ENCODE measurements at regions not wholly inside any gene's neighbourhood (a gene's known extent, or its start where the extent isn't known, plus 50 kb on each side); places are given as distances from the start of the nearest gene placed in this dataset.

DNA sequence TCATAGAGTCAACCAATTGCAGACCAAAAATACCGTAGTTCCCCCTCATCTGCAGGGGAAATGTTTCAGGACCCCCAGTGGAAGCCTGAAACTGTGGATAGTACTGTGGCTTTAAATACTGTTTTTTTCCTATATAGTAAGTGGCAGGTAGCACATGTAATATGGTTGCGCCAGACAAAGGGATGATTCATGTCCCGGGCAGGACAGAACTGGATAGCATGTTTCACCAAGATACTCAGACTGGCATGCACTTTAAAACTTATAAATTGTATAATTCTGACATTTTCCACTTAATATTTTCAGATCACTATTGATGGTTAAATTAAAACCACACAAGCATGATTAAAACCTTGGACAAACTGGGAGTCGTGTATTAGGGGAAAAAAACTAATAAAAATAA lies 276.3 kb upstream of the AGA start:
- Mint-ChIP-seq H3K27ac (ENCODE audit: low read depth) (no peak overlapping the region), H3K9me3 (no peaks in the 10 kb centered on the region), H3K4me3 (no peak overlapping the region), H3K27me3 (no peaks in the 10 kb centered on the region), H3K4me1 (no peaks in the 10 kb centered on the region), H3K36me3 (ENCODE audit: insufficient read depth) (no peaks in the 10 kb centered on the region)
- no peak for ATAC-seq (replicated peaks; ENCODE audit: extremely low read depth, poor library complexity, severe bottlenecking)
- DNase-seq (ENCODE audit: low spot score in 2 of 2) = no peak

DNA sequence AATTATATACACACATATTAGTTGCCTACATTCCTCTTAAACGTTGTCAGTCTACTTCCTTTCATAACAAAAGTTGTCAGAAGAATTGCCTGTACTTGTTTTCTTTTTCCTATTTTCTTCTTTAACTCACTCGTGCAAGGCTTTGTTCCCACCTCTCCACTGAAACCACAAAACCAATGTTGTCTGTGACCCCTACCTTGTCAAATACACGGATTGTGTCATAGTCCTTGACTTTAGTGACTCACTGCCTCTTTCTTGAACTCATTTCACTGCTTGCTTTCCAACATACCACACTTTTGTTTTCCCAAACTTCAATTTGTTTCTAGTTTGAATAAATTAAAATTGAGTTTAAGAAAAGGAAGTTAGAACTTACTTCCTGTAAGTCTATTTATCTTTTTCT lies 283.9 kb upstream of the AGA start:
- DNase-seq (ENCODE audit: low spot score in 2 of 2) = no peak
- ATAC-seq (replicated peaks; ENCODE audit: extremely low read depth, poor library complexity, severe bottlenecking) = no peak
- Mint-ChIP-seq H3K4me1 (no peaks in the 10 kb centered on the region), H3K36me3 (ENCODE audit: insufficient read depth) (no peaks in the 10 kb centered on the region), H3K27ac (ENCODE audit: low read depth) (no peak overlapping the region), H3K27me3 (no peaks in the 10 kb centered on the region), H3K9me3 (no peaks in the 10 kb centered on the region), H3K4me3 (no peak overlapping the region)

DNA sequence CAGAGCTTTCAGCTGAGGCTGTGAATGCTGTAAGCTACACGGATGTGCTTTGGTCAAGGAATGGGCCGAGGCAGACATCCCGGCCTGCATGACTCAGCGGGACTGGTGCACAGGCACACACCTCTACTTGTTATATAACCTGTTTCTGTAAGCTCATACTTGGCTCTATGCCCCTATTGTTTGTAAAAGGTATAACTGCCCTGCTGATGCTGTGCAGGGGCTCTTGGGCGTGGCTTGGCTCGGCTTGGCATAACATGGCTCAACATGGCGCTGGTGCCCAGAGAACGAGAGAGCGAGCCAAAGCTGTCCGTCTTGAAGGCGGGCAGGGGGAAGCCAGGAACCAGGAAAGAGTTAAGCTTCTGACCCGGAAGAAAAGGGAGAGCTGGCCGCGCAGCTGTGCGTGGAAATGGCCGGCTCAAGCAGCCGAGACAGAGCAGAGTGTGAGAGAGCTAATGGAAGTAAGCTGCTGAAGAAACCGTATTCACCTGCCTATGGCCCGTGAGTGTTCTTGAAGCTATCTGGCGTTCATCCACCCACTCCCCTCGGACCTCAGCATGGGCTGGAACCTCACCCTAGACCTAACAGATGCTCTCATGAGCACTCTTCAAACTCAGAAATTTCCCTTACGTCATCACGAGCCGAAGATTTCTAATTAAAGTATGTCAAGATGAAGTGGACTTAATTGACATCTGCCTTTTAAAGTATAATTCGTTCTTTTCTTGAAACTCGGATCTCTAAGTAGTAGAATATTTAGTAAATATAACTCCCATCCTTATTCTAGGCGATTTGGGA lies 286.3 kb upstream of the AGA start:
- H3K27ac Mint-ChIP-seq (ENCODE audit: low read depth) = no peak overlapping the region
- DNase-seq (ENCODE audit: low spot score in 2 of 2) = no peak
- no peaks in the 10 kb centered on the region for H3K36me3 Mint-ChIP-seq (ENCODE audit: insufficient read depth)
- H3K4me3 Mint-ChIP-seq = no peak overlapping the region
- no peaks in the 10 kb centered on the region for H3K27me3 Mint-ChIP-seq
- H3K4me1 Mint-ChIP-seq = no peaks in the 10 kb centered on the region
- H3K9me3 Mint-ChIP-seq = peaks cover 4% of the 10 kb centered on the region
- ATAC-seq (replicated peaks; ENCODE audit: extremely low read depth, poor library complexity, severe bottlenecking) = no peak

DNA sequence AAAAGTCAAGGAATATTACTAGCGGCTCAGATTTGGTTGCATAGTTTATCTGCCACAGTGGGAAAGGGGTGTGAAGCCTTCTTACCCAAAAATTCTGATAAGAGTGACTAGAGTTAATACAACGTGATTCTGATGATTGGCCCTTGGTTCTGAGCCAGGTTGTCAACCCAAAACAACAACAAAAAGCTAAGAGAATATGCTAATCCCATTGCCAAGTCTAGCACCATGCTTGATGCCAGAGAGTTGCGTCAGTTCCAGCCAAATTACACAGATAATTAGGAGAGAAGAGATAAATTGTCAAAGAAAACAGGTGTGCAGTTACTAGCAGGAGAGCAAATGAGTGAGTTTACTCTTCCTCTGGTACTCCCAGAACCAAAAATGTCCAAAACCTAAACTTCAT lies 287.4 kb upstream of the AGA start:
- Mint-ChIP-seq H3K27me3 (no peaks in the 10 kb centered on the region), H3K27ac (ENCODE audit: low read depth) (no peak overlapping the region), H3K4me1 (no peaks in the 10 kb centered on the region), H3K4me3 (no peak overlapping the region), H3K9me3 (peaks cover 4% of the 10 kb centered on the region), H3K36me3 (ENCODE audit: insufficient read depth) (no peaks in the 10 kb centered on the region)
- ATAC-seq (replicated peaks; ENCODE audit: extremely low read depth, poor library complexity, severe bottlenecking) = no peak
- no peak for DNase-seq (ENCODE audit: low spot score in 2 of 2)

DNA sequence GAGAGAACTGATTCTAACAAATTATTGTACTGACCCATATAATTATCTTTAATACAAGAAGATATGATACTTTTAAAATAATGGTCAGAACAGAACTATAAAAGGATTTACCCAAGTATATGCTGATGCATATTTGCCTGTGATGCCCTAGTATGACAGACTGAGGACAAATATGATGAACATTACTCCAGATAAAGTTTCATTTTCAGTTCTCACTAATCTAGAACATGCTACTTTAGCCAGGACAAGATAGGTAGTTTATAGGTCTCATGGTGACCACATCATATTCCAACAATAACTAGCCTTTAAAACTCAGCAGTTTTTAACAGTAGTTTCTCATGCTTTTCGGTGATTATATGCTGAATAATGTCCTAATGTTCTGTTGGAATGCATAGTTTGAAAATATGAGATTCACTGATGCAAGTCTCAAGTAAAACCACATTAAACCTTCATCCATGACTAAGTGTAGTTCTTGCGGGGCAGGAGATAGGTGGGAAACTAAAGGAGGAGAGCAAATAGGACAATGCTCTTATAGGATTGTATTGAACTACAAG lies 295.2 kb upstream of the AGA start:
- ATAC-seq (replicated peaks; ENCODE audit: extremely low read depth, poor library complexity, severe bottlenecking) (no peak), DNase-seq (ENCODE audit: low spot score in 2 of 2) (no peak)
- no peaks in the 10 kb centered on the region for H3K9me3 Mint-ChIP-seq
- H3K27me3 Mint-ChIP-seq = no peaks in the 10 kb centered on the region
- H3K27ac Mint-ChIP-seq (ENCODE audit: low read depth) = no peak overlapping the region
- H3K4me3 Mint-ChIP-seq = no peak overlapping the region
- no peaks in the 10 kb centered on the region for H3K36me3 Mint-ChIP-seq (ENCODE audit: insufficient read depth)
- H3K4me1 Mint-ChIP-seq = no peaks in the 10 kb centered on the region

DNA sequence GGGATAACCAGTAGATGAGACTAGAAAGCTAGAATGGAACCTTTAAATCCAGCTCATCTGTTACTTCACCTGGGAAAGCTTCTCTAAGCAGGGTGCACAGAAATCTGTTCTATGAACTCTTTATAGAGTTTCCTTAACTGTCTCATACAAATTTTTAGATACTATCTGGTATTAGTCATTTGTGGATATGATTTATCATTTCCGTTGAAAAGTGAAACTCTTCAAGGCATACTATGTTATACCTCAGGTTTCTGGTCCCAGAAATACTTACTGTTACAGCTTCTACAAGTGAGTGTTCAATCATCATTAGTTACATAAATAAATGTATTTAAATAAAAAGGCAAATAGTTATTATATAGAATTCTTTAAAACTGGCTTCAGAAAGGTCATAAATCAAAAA lies 298.3 kb upstream of the AGA start:
- DNase-seq (ENCODE audit: low spot score in 2 of 2) = no peak
- no peak for ATAC-seq (replicated peaks; ENCODE audit: extremely low read depth, poor library complexity, severe bottlenecking)
- no peak overlapping the region for H3K27ac Mint-ChIP-seq (ENCODE audit: low read depth)
- H3K9me3 Mint-ChIP-seq = no peaks in the 10 kb centered on the region
- H3K36me3 Mint-ChIP-seq (ENCODE audit: insufficient read depth) = no peaks in the 10 kb centered on the region
- no peaks in the 10 kb centered on the region for H3K27me3 Mint-ChIP-seq
- H3K4me1 Mint-ChIP-seq = no peaks in the 10 kb centered on the region
- no peak overlapping the region for H3K4me3 Mint-ChIP-seq

DNA sequence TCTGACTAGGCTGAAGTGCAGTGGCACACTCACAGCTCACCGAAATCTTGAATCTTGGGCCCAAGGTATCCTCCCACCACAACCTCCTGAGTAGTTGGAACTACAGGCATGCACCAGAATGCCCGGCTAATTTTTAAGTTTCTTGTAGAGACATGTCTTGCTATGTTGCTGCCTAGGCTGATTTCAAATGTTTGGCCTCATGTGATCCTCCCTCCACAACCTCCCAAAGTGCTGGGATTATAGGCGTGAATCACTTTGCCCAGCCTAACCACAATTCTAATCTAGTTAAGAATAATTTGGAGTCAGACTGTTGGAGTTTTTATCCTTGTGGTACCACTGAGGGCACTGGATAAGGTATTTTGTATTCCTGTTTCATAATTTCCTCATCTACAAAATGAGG lies 317.5 kb upstream of the AGA start:
- DNase-seq (ENCODE audit: low spot score in 2 of 2) (no peak), ATAC-seq (replicated peaks; ENCODE audit: extremely low read depth, poor library complexity, severe bottlenecking) (no peak)
- Mint-ChIP-seq H3K4me3 (no peak overlapping the region), H3K36me3 (ENCODE audit: insufficient read depth) (no peaks in the 10 kb centered on the region), H3K4me1 (no peaks in the 10 kb centered on the region), H3K9me3 (no peaks in the 10 kb centered on the region), H3K27me3 (no peaks in the 10 kb centered on the region), H3K27ac (ENCODE audit: low read depth) (no peak overlapping the region)

DNA sequence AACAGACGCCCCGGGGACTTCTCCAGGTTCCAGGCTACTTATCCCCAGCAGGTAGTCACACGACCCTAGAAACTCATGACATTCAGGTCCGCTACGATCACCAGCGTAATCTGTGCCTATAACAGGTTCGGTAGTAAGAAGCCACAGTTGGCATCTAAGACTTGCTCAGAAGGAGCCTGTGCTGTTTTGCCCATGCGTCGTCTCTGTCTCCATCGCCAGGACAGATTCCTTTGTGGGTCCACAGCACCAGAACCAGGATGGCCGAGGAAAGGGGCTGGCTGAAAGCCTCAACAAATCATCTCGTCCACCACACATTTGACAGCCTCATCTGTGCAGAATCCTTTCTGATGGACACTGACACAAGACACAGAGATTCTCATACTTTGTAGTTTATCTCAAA lies 319.5 kb upstream of the AGA start:
- H3K36me3 Mint-ChIP-seq (ENCODE audit: insufficient read depth) = no peaks in the 10 kb centered on the region
- ATAC-seq (replicated peaks; ENCODE audit: extremely low read depth, poor library complexity, severe bottlenecking) = no peak
- H3K4me3 Mint-ChIP-seq = no peak overlapping the region
- DNase-seq (ENCODE audit: low spot score in 2 of 2) = no peak
- H3K4me1 Mint-ChIP-seq = no peaks in the 10 kb centered on the region
- H3K27ac Mint-ChIP-seq (ENCODE audit: low read depth) = no peak overlapping the region
- no peaks in the 10 kb centered on the region for H3K27me3 Mint-ChIP-seq
- H3K9me3 Mint-ChIP-seq = no peaks in the 10 kb centered on the region

DNA sequence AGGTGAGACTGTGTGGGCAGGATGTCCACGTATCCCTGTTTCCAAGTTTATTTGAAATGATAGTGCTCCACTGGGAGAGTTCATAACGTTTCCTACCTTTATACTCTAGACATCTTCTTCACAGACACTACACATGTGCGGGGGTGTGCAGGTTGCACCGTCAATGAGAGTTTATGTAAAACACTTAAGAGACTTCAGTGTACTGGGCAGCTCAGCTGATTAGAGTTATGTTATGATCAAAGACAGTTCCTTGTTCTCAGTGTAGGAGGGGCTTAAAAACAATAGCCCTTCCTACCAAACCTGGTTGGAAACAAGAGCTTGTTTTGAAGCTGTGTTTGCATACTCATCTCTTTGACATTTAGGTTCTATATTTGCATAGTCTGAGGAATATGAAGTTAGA lies 326.9 kb upstream of the AGA start:
- Mint-ChIP-seq H3K4me3 (no peak overlapping the region), H3K4me1 (no peaks in the 10 kb centered on the region), H3K36me3 (ENCODE audit: insufficient read depth) (no peaks in the 10 kb centered on the region), H3K27ac (ENCODE audit: low read depth) (no peak overlapping the region), H3K27me3 (no peaks in the 10 kb centered on the region), H3K9me3 (no peaks in the 10 kb centered on the region)
- ATAC-seq (replicated peaks; ENCODE audit: extremely low read depth, poor library complexity, severe bottlenecking) = no peak
- DNase-seq (ENCODE audit: low spot score in 2 of 2) = no peak

DNA sequence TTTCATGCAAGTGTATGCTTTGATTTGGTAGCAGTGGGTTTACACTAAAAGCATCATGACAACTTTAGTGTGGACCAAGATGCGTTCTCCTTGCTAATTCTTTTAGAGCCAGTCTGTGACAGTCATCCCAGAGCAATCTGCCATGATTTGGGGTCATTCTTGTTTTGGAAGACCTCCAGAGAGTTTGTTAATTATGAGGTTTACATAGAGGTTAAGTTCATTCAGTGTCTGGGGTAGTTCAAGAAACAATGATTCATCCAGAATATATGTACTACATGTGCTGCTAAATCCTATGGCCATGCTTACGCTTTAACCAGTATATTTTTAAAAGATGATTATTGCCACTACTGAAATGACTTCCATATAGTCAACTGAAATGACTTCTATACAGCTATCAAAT lies 328.5 kb upstream of the AGA start:
- Mint-ChIP-seq H3K36me3 (ENCODE audit: insufficient read depth) (no peaks in the 10 kb centered on the region), H3K4me1 (no peaks in the 10 kb centered on the region), H3K4me3 (no peak overlapping the region), H3K27me3 (no peaks in the 10 kb centered on the region), H3K27ac (ENCODE audit: low read depth) (no peak overlapping the region), H3K9me3 (no peaks in the 10 kb centered on the region)
- ATAC-seq (replicated peaks; ENCODE audit: extremely low read depth, poor library complexity, severe bottlenecking) = no peak
- no peak for DNase-seq (ENCODE audit: low spot score in 2 of 2)

DNA sequence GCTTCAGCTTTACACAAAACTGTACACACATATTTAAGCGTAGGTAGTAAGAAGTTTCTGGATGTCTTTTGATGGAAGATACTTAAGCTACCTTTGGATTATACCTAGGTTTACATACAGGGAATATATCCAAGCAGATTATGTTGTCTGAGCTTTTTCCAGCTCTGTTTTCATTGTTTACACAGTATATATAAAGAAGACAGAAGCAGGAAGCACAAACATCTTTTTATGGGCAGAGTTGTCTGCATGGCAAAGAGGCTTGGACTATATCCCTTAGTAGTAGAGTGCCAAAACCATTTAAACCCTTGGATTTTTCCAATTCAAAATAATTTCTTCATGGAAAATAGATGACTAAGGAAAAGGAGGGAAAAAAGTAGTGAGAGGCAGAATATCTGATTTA lies 329.4 kb upstream of the AGA start:
- Mint-ChIP-seq H3K27ac (ENCODE audit: low read depth) (no peak overlapping the region), H3K27me3 (no peaks in the 10 kb centered on the region), H3K9me3 (no peaks in the 10 kb centered on the region), H3K4me3 (no peak overlapping the region), H3K4me1 (no peaks in the 10 kb centered on the region), H3K36me3 (ENCODE audit: insufficient read depth) (no peaks in the 10 kb centered on the region)
- ATAC-seq (replicated peaks; ENCODE audit: extremely low read depth, poor library complexity, severe bottlenecking) (no peak), DNase-seq (ENCODE audit: low spot score in 2 of 2) (no peak)

DNA sequence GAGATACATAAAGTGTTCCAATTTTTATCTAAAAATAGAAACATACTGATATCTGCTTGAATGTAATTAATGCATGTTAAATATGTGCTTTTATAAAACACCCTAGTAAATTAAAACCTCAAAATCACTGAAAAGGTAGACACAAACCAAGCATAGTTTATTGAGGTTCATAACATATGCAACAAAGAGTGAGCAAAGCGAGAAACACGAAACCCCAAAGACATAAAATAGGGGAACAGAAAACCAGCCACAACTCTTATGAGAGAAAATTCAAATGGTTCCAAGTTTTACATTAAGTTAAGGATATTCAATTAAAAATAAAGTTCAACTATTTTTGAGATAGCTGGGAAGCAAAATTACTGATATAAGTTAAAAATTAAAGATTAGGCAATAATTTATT lies 336.4 kb upstream of the AGA start:
- DNase-seq (ENCODE audit: low spot score in 2 of 2) = no peak
- Mint-ChIP-seq H3K27me3 (no peaks in the 10 kb centered on the region), H3K4me3 (no peak overlapping the region), H3K4me1 (no peaks in the 10 kb centered on the region), H3K9me3 (peaks cover 6% of the 10 kb centered on the region), H3K36me3 (ENCODE audit: insufficient read depth) (peaks cover 3% of the 10 kb centered on the region), H3K27ac (ENCODE audit: low read depth) (no peak overlapping the region)
- ATAC-seq (replicated peaks; ENCODE audit: extremely low read depth, poor library complexity, severe bottlenecking) = no peak

DNA sequence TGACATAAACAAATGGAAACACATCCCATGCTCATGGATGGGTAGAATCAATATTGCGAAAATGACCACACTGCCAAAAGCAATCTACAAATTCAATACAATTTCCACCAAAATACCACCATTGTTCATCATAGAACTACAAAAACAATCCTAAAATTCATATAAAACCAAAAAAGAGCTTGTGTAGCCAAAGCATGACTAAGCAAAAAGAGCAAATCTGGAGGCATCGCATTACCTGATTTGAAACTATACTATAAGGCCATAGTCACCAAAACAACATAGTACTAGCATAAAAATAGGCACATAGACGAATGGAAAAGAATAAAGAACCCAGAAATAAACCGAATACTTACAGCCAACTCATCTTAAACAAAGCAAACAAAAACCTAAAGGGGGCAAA lies 342.8 kb upstream of the AGA start:
- no peaks in the 10 kb centered on the region for H3K4me1 Mint-ChIP-seq
- H3K27ac Mint-ChIP-seq (ENCODE audit: low read depth) = no peak overlapping the region

More for the DNA sequence above, 342.8 kb upstream of the AGA start:
- DNase-seq (ENCODE audit: low spot score in 2 of 2) (no peak), ATAC-seq (replicated peaks; ENCODE audit: extremely low read depth, poor library complexity, severe bottlenecking) (no peak)
- Mint-ChIP-seq H3K9me3 (peaks cover 18% of the 10 kb centered on the region), H3K36me3 (ENCODE audit: insufficient read depth) (peaks cover 3% of the 10 kb centered on the region), H3K4me3 (no peak overlapping the region), H3K27me3 (no peaks in the 10 kb centered on the region)

Data from central memory CD8-positive, alpha-beta T cell (primary cell).